HG02852 (cell line): ENCODE measurements at regions not wholly inside any gene's neighbourhood (a gene's known extent, or its start where the extent isn't known, plus 50 kb on each side); places are given as distances from the start of the nearest gene placed in this dataset.

Source experiments
- ATAC-seq: cut with Tn5 transposase; IDR thresholded peaks from one replicate; pipeline ENCODE4 v1.9.1; 2021; ENCODE audit warnings: mild to moderate bottlenecking, moderate library complexity; ENCODE audit not compliant: unreplicated experiment

- ATAC-seq: no peak
Observed at GRCh38 chr10:128775743-128776142, 649.5 kb upstream of the MKI67 start.

GRCh38 chr10:128776673-128777252 lies 650.5 kb upstream of the MKI67 start:
- no peak for ATAC-seq

GRCh38 chr10:128777342-128777741 lies 651.1 kb upstream of the MKI67 start:
- ATAC-seq: no peak

- ATAC-seq: no peak
Observed at GRCh38 chr10:128779416-128779815, 653.2 kb upstream of the MKI67 start.

- ATAC-seq: no peak
Observed at GRCh38 chr10:128780156-128780761, 654.0 kb upstream of the MKI67 start.

- no peak for ATAC-seq
Observed at GRCh38 chr10:128781637-128782036, 655.4 kb upstream of the MKI67 start.

GRCh38 chr10:128784444-128784843 lies 658.2 kb upstream of the MKI67 start:
- ATAC-seq: no peak

- no peak for ATAC-seq
Observed at GRCh38 chr10:128792426-128793140, 666.4 kb upstream of the MKI67 start.

GRCh38 chr10:128793726-128794655 lies 667.8 kb upstream of the MKI67 start:
- no peak for ATAC-seq

GRCh38 chr10:128796396-128796912 lies 670.2 kb upstream of the MKI67 start:
- ATAC-seq: no peak

- no peak for ATAC-seq
Observed at GRCh38 chr10:128802062-128802461, 665.0 kb upstream of the MGMT start.

- no peak for ATAC-seq
Observed at GRCh38 chr10:128803790-128804189, 663.3 kb upstream of the MGMT start.

- no peak for ATAC-seq
Observed at GRCh38 chr10:128804411-128804810, 662.6 kb upstream of the MGMT start.

GRCh38 chr10:128808921-128809440 lies 658.1 kb upstream of the MGMT start:
- ATAC-seq: peak; percentile 50

GRCh38 chr10:128811511-128811910 lies 655.5 kb upstream of the MGMT start:
- ATAC-seq: no peak

GRCh38 chr10:128812000-128812399 lies 655.0 kb upstream of the MGMT start:
- no peak for ATAC-seq

- ATAC-seq: no peak
Observed at GRCh38 chr10:128813574-128813973, 653.5 kb upstream of the MGMT start.

- ATAC-seq: no peak
Observed at GRCh38 chr10:128814024-128814423, 653.0 kb upstream of the MGMT start.

GRCh38 chr10:128814782-128815181 lies 652.3 kb upstream of the MGMT start:
- no peak for ATAC-seq

GRCh38 chr10:128816726-128817125 lies 650.3 kb upstream of the MGMT start:
- no peak for ATAC-seq

- ATAC-seq: no peak
Observed at GRCh38 chr10:128817636-128818035, 649.4 kb upstream of the MGMT start.
